GM18508 (cell line): ENCODE measurements at regions not wholly inside any gene's neighbourhood (a gene's known extent, or its start where the extent isn't known, plus 50 kb on each side); places are given as distances from the start of the nearest gene placed in this dataset.
"Not testable (repeated sequence)": the region's sequence is repeated elsewhere in the genome, so short reads cannot be mapped to it uniquely, and the experiment has no call there.

ENCODE experiments used
- ATAC-seq: cut with Tn5 transposase; IDR thresholded peaks from one replicate; pipeline ENCODE4 v1.9.1; 2021; ENCODE audit warnings: moderate number of reproducible peaks; ENCODE audit not compliant: insufficient read depth, unreplicated experiment

DNA sequence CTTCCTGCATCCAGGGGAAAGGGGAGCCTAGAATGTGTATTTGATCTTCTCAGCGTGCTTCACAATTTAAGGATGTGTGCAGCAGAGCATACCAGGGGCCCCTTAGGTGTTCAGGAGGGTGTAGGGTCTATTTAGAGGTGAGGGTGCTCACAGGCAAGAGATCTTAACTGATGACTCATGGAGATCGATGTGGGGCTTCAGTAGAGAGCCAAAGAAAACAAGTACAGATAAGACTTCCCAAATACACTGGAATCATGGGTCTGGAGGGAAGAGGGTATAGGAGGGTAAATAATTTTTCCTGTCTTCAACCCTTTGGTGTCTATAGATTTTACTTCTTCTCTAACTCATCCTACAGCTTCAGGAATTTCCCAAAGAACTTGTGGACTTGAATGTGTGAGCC lies 170.2 kb upstream of the LRRC3B start:
- ATAC-seq = no peak

DNA sequence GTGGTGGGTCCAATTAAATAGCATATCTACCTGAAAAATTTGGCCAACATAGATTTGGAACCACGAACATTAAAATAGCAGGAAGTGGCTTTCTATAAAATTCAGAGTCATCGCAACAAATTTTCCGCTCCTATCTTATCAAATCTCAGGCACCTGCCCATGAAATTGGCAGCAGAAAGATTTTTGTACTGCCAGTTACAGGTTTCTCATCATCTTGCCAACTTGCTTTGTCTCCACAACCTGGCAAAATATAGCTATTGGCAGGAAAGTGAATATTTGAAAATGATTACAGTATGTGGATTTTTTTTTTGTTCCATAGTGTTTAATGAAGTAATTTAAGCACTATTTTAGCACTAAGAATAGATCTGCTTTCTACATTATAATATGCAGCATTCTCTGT lies 161.6 kb upstream of the LRRC3B start:
- ATAC-seq = no peak

DNA sequence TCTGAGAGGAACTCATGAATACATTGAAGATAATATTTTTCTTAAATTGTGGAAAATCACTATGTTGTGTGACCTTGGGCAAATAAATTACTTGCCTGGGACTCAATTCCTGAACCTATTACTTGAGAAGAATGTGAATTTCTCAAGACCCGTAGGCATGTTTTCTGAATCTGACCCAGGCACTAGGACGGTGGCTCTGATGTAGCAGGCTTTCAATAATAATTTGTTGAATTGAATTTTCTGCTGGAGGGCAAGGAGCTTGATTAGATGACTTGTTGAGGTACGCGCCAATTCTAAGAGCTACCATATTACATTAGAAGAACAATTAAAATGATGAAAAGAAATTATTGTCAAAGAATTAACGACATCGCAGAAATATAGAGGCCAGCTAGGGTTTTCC lies 150.2 kb upstream of the LRRC3B start:
- no peak for ATAC-seq

DNA sequence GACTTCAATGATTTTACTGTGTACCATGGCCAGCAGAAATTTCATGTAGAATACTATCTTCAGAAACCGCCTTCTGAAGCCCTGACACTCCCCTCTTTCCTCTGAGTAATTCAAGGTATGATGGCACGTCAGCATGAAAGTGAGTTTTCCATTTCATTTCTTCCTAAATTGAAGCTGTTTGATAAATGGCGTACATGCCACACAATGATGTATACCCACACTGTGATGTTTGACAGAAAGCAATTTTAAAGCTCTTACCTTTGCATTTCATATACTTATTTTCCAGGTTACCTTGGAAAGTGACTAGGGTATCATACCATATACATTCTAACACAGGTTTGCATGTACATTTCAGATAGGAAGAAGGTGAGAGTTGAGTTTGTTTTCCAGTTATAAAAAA lies 147.9 kb upstream of the LRRC3B start:
- ATAC-seq = no peak

DNA sequence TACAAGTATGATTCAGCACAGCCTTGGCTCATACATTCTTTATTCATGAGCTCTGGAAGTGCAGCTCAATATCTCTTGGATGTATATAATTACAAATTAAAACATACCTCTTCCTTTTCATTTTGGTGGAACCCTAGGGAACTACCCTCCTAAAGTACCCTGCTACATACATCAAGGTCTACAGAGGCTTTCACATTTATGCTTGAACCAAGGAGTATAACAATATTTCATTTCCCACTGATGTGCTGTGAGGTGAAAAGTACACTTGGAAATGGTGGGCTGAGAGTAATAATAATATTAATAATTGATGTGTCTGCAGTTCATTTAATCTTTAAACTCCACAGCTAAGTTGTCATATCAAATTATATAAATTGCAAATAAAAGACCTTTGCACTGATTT lies 142.2 kb upstream of the LRRC3B start:
- no peak for ATAC-seq

DNA sequence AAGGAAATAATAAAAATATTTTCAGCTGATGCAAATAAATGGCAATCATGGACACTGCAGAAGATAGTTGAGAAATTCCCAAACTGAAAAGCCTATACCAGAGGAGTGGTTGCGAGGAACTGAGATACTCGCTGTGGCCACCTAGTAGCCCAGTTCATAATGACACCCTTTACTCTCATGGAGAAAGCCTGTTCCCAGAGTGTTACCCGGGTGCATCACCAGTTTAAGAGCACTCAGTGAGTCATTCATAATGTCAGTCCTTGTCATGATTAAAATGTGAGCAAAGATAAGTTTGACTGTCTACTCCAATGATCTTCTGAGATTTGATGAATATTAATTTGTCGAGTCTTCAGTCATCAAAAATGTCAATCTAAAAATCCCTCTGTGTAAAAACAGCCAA lies 138.4 kb upstream of the LRRC3B start:
- ATAC-seq = no peak

DNA sequence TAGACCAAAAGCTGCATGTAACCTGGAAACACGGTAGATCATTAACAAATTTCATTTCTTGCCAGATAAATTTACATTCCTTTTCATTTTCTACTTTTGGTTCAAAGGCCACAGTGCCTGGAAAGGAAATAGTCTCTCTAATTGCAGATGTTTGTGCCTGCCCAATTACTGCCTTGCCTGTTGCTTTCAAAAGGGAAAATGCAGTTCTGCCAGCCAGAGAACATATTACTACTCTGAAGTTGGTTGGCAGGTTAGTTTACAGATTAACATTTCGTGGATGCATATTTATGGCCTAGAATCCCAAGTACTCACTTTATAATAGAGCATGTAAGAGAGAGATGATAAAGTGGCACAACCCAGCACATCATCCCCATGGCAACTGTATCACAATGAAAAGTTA lies 124.3 kb upstream of the LRRC3B start:
- no peak for ATAC-seq

DNA sequence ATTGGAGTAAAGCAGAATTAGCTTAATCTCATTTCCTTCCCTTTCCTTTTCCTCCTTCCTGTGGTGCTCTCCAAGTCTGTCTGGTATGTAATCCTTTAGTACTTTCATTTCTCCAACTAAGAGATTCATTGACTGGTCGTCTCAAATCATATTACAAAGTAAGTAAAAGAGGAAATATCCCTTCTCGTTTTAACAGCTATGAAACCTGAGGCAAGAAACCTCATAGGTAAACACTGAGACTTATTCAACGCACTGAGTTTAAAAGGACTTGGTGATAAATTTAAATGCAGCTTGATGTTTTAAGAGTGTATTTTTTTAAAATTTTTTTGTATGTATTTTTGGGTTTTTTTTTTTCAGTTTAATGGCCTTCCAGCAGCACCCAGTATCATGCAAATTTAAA lies 117.2 kb upstream of the LRRC3B start:
- ATAC-seq = no peak

DNA sequence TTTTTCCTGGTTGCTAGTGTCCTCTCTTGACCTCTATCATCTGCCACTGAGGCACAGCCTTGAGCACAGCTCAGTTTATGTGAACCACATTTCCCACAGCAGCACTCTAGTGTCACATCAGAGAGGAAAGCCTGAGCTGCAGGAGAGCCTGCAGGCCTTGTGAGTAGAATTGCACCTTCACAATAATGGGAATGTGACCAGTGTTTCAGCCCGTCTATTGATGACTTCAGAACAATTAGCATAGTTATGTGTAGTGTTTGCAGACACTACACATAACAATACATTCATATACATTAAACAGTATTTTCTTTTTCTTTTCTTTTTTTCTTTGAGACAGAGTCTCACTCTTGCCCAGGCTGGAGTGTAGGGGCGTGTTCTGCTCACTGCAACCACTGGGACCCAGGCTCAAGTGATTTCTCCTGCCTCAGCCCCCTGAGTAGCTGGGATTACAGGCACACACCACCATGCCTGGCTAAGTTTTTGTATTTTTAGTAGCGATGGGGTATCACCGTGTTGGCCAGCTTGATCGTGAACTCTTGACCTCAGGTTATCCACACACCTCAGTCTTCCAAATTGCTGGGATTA lies 108.0 kb upstream of the LRRC3B start:
- ATAC-seq = not testable (repeated sequence)

DNA sequence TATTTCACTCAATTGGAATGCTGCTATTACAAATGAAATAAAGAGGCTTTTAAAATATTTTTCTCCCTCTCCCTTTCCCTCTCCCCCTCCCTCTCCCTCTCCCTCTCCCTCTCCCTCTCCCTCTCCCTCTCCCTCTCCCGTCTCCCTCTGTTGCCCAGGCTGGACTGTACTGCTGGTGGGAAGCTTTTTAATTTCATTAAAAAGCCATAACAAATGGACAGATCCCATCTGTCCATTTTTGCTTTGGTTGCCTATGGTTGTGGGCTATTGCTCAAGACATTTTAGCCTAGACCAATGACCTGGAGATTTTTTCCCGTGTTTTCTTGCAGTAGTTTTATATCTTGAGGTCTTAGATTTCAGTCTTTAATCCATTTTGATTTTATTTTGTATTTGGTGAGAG lies 107.2 kb upstream of the LRRC3B start:
- no peak for ATAC-seq

DNA sequence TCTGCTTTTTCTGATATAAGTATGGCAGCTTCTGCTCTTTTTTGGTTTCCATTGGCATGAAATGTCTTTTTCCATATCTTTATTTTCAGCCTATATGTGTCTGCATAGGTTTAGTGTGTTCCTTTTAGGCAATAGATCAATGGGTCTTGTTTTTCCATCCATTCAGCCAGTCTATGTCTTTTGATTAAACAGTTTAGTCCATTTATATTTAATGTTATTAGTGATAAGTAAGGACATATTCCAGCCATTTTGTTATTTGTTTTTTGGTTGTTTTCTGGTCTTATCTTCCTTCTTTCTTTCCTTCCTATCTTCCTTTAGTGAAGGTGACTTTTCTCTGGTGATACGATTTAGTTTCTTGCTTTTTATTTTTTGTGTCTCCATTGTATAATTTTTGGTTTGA lies 101.3 kb upstream of the LRRC3B start:
- no peak for ATAC-seq

DNA sequence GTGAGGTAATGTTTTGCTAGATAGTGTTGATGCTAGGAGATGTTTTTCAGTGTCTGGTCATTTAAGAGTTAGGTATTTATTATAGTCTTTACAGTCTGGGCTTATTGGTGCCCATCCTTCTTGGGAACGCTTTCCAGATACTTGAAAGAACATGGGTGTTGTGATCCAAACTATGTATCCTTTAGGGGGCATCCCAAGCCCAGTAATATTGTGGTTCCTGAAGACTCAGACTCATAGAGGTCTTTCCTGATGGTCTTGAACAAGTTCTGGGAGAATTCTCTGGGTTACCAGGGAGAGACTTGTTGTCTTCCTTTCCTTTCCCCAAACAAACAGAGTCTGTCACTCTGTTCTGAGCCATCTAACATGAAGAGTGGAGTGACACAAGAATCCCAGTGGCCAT lies 99.7 kb upstream of the LRRC3B start:
- ATAC-seq = no peak

DNA sequence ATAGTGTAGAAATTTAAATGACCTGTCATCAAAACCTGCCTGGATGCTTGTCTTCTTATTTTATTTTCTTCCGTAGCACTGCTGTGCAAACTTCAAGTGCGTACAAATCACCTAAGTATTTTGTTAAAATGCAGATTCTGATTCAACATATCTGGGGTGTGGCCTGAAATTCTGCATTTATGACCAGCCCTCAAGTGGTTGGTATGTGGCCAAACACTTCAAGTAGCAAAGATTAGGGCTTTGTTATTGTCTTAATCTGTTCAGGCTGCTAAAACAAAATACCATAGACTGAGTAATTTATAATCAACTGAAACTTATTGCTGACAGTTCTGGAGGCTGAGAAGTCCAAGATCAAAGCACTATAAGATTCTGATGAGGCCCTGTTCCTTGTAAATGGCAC lies 97.6 kb upstream of the LRRC3B start:
- ATAC-seq = no peak

DNA sequence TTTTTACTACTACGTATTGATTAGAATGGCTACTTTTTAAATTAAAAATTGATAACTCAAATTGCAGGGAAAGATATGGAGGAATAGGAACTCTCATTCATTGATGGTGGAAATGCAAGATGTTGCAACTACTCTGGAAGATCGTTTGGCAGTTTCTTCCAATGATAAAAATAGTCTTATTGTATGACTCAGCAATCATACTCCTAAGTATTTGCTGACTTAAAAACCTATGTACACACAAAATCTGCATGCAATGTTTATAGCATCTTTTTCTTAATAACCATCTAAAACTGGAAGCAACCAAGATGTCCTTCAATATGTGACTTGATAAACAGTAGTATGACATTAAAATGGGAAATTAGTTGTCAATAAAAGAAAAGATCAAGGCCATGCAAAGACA lies 87.4 kb upstream of the LRRC3B start:
- no peak for ATAC-seq

DNA sequence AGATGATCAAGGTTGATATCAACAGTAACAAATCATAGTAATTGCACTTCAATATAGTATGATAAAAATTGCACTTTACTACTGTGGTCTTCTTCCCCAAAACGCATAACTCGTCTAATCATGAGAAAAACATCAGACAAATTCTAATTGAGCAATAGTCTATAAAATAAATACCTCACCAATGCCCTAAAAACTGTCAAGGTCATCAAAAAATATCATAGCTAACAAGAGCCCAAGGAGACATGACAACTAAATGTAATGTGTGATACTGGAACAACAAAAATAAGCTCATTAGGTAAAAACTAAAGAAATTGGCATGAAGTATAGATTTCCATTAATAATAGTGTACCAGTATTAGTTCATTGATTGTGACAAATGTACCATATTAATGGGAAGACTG lies 85.6 kb upstream of the LRRC3B start:
- ATAC-seq = no peak

DNA sequence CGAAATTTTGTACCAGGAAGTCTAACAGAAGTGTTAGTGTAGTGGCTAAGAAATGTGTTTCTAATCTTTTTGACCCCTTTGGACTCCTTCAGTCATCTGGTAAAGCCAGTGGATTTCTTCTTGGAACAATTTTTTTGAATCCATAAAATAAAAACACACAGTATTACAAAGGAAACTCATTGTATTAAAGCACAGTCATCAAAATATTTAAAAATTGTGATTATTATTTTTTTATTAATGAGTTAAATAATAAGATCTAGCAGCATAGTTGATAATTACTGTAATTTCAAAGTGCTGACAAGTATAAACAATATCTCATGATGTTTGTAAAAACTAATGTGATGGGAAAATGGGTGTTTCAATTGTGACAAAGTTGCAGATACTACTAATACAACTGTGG lies 72.2 kb upstream of the LRRC3B start:
- no peak for ATAC-seq

DNA sequence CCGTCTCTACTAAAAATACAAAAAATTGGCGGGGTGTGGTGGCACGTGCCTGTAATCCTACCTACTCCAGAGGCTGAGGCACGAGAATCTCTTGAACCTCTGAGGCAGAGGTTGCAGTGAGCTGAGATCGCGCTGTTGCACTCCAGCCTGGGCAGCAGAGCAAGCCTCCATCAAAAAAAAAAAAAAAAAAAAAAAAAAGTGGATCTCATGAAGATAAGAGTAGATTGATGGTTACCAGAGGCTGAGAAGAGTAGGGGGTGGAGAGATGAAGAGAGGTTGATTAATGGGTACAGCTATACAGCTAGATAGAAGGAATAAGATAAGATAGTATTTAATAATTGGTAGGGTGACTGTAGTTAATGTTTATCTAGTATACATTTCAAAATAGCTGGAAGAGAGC lies 65.9 kb upstream of the LRRC3B start:
- ATAC-seq = no peak

DNA sequence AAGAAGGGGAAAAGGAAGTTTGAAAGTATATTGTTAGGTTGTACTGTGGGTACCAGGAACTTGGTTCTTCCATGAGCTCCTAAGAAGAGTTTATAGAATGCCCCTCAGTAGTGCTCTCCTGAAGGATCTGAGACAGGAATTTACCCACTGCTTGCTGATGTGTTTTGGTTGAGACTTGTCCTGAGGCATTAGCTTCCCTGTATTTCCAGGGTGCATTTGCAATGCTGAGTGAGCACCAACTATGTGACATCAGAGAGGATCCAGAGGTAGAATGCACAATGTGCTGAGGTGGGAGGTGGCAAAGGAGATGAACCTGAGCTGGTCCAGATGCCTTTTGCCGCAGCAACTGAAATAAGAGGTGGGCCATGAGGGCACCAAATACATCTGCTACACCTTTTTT lies 64.3 kb upstream of the LRRC3B start:
- no peak for ATAC-seq

DNA sequence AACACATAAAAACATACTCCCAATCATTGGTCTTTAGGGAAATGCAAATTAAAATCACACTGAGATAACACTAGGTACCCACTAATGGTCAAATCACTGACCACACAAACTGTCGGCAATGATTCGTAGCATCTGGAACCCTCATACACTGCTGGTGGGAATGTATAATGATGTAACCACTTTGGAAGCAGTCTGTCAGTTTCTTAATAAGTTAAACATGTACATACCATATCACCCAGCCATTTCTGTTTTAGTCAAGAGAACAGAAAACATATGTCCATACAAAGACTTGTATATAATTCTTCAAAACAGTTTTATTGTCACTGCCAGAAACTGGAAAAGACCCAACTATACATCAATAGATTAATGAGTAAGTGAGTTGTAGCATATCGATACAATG lies 63.3 kb upstream of the LRRC3B start:
- no peak for ATAC-seq

DNA sequence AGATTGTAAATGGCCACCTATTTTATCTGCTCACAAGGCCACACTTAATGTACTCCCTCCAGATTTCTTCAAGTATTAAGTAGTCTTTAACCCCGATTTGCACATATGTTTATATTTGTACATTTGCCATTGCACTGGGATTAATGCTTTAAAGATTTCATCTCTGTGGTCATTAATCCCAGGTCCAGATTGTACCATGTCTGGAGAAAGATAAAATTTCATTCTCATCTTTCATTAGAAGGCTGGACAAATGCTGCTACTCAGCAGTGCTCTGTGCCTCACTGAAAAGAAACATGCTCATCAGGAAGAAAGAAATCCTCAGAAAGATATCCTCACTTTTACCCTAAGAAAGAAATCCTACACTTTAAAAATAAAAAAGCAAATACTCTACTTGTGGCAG lies 62.5 kb upstream of the LRRC3B start:
- ATAC-seq = no peak

DNA sequence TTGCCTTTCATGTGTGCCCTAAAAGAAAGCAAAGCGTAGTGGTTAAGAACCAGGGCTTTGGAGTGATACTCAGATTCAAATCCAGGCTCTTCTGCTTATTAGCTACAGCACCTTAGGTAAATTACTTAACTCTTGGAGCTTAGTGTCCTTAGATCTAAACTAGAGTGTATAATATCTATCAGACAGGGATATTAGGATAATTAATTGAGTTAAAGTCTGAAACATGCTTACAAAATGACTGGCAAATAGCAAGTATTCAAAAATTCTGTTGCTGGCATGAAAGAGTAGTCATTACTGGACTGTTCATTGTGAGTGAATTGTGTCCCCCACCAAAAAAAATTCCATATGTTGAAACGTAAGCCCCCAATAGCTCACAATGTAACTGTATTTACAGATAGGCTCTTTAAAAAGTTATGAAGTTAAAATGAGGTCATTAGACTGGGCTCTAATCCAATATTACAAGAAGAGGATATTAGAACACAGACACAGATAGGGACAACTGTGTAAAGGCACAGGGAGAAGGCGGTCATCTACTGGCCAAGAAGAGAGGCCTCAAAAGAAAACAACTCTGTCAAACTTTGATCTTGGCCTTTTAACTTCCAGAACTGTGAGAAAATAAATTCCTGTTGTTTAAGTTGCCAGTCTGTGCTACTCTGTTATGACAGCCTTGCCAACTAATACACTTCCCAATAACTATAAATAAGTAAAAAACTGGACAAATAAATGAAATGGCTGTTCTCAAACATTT lies 60.4 kb upstream of the LRRC3B start:
- no peak for ATAC-seq
